ENCODE measurements at regions not wholly inside any gene's neighbourhood (a gene's known extent, or its start where the extent isn't known, plus 50 kb on each side); places are given as distances from the start of the nearest gene placed in this dataset.

DNA sequence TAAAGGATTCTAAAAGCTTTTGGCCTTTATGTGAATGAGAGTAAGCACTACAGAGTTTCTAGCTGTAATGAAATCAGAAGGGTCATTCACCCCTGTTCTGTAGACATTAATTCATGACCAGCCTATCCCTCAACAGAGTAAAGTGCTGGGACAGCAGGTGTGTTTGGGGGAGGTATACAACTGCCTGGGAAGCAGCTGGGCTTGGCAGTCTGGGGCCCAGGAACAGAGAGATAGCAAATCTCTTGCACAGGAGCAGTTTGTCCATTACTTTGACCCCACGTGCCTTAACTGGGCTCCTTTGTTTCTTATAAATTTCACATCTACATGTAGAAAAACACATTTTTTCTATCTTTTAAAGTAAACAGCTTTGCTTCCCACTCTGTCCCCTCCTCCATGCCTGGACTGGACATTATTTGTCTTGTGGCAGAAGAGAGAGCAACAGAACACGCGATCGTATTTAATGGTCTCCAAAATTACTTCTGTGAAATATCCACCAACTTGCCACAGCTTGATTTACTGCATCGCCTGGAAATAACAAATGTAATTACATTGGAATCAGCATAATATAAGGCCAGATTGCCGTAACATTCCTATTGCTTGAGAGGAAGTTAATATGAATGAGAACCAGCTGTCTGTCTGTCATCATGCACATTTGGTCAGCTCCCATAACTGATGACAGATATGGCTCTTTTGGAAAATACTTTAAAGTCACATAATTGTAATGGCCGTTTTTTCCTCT, 263.8 kb downstream of the RBM43 start:
- H3K36me3 Mint-ChIP-seq (ENCODE audit: low read depth) = no peaks in the 10 kb centered on the region
- H3K27ac Mint-ChIP-seq = no peak overlapping the region
- Histone ChIP-seq H3K9me3 (ENCODE audit: control insufficient read depth in 1 of 2, insufficient read depth in 1 of 2, low read length in 2 of 2) (no peaks in the 10 kb centered on the region), H3K4me3 (ENCODE audit: low read length) (no peak overlapping the region), H3K36me3 (ENCODE audit: insufficient read depth, low read length) (no peaks in the 10 kb centered on the region), H3K27ac (ENCODE audit: low read depth in 1 of 2, low read length in 2 of 2) (no peak overlapping the region), H3K27me3 (ENCODE audit: control insufficient read depth in 1 of 2, insufficient read depth in 2 of 2, low read length in 2 of 2) (no peaks in the 10 kb centered on the region), H3K4me1 (ENCODE audit: insufficient read depth, low read length) (no peaks in the 10 kb centered on the region)
- H3K9me3 Mint-ChIP-seq = peaks cover 3% of the 10 kb centered on the region
- ATAC-seq (ENCODE audit: poor library complexity) (no peak), DNase-seq (no peak)
- no peaks in the 10 kb centered on the region for H3K27me3 Mint-ChIP-seq
- POLR2A ChIA-PET = interaction anchor here (0.6 kb wide), 1 partner anchor 17 kb away, joined by 4 read pairs; no protein-coding TSS in a partner anchor
- H3K4me1 Mint-ChIP-seq (ENCODE audit: low read depth) = no peaks in the 10 kb centered on the region
- intact Hi-C loops (cut with DNase I, micrococcal nuclease) = no loop called here
- H3K4me3 Mint-ChIP-seq = no peak overlapping the region
- CTCF ChIA-PET = no interaction called here
- TF ChIP-seq, protein P1, sequence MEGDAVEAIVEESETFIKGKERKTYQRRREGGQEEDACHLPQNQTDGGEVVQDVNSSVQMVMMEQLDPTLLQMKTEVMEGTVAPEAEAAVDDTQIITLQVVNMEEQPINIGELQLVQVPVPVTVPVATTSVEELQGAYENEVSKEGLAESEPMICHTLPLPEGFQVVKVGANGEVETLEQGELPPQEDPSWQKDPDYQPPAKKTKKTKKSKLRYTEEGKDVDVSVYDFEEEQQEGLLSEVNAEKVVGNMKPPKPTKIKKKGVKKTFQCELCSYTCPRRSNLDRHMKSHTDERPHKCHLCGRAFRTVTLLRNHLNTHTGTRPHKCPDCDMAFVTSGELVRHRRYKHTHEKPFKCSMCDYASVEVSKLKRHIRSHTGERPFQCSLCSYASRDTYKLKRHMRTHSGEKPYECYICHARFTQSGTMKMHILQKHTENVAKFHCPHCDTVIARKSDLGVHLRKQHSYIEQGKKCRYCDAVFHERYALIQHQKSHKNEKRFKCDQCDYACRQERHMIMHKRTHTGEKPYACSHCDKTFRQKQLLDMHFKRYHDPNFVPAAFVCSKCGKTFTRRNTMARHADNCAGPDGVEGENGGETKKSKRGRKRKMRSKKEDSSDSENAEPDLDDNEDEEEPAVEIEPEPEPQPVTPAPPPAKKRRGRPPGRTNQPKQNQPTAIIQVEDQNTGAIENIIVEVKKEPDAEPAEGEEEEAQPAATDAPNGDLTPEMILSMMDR (IDR thresholded peaks at IDR 0.05) = no peak

DNA sequence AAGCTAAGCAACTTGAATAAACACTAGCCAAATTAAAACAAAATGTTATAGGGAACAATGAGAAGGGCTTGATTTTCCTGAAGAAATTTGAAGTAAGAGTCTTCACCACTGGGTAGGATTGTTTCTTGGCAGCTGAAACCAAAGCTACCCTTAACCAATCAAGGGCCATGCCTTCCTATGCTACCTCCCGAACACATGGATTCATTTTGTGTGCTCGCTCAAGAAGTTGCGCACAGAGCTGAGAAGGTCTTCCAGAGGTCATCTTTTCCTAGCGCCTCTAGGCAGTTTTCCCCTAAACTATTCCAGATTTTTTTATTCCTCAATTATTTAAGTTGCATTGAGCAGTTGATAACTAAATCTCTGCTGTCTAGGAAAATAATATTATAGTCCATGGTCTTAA, 264.6 kb downstream of the RBM43 start:
- no peaks in the 10 kb centered on the region for H3K4me1 Mint-ChIP-seq (ENCODE audit: low read depth)
- H3K4me1 ChIP-seq (ENCODE audit: insufficient read depth, low read length) = no peaks in the 10 kb centered on the region
- no peaks in the 10 kb centered on the region for H3K36me3 ChIP-seq (ENCODE audit: insufficient read depth, low read length)
- H3K9me3 Mint-ChIP-seq = peaks cover 3% of the 10 kb centered on the region
- no peaks in the 10 kb centered on the region for H3K27me3 ChIP-seq (ENCODE audit: control insufficient read depth in 1 of 2, insufficient read depth in 2 of 2, low read length in 2 of 2)
- DNase-seq = no peak
- CTCF ChIA-PET = no interaction called here
- no peak for ATAC-seq (ENCODE audit: poor library complexity)
- no peaks in the 10 kb centered on the region for H3K36me3 Mint-ChIP-seq (ENCODE audit: low read depth)
- H3K4me3 ChIP-seq (ENCODE audit: low read length) = no peak overlapping the region
- H3K27me3 Mint-ChIP-seq = no peaks in the 10 kb centered on the region
- H3K27ac Mint-ChIP-seq = no peak overlapping the region
- H3K27ac ChIP-seq (ENCODE audit: low read depth in 1 of 2, low read length in 2 of 2) = no peak overlapping the region
- intact Hi-C loops (cut with DNase I, micrococcal nuclease) = no loop called here
- no peaks in the 10 kb centered on the region for H3K9me3 ChIP-seq (ENCODE audit: control insufficient read depth in 1 of 2, insufficient read depth in 1 of 2, low read length in 2 of 2)
- no peak overlapping the region for H3K4me3 Mint-ChIP-seq
- TF ChIP-seq, protein P1 (IDR thresholded peaks at IDR 0.05) = no peak
- POLR2A ChIA-PET = no interaction called here

DNA sequence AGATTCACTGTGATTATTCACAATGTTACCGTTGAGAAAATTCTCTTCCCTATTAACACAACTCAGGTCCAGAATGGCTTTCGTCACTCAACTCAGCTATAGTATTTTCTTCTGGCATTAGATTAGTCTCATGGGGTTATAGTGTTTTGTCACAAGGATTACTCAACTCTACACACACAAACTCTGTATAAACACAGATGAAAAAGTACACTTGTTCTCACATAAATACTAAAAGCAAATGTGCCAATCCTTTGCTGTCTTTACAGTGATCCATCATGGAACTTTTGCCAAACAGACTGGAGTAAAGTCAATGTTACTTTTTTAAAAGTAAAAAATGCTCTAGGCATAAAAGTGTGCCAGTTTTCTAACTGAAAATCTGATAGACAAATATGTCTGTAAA, 267.6 kb downstream of the RBM43 start:
- ATAC-seq (ENCODE audit: poor library complexity) = no peak

More for the DNA sequence above, 267.6 kb downstream of the RBM43 start:
- no peaks in the 10 kb centered on the region for H3K27me3 Mint-ChIP-seq
- no peaks in the 10 kb centered on the region for H3K4me1 Mint-ChIP-seq (ENCODE audit: low read depth)
- Histone ChIP-seq H3K4me1 (ENCODE audit: insufficient read depth, low read length) (no peaks in the 10 kb centered on the region), H3K36me3 (ENCODE audit: insufficient read depth, low read length) (no peaks in the 10 kb centered on the region), H3K27ac (ENCODE audit: low read depth in 1 of 2, low read length in 2 of 2) (no peak overlapping the region), H3K4me3 (ENCODE audit: low read length) (no peak overlapping the region), H3K27me3 (ENCODE audit: control insufficient read depth in 1 of 2, insufficient read depth in 2 of 2, low read length in 2 of 2) (no peaks in the 10 kb centered on the region), H3K9me3 (ENCODE audit: control insufficient read depth in 1 of 2, insufficient read depth in 1 of 2, low read length in 2 of 2) (peaks cover 0 to 4% of the 10 kb centered on the region in 2 experiments)
- peaks cover 5% of the 10 kb centered on the region for H3K9me3 Mint-ChIP-seq
- intact Hi-C loops (cut with DNase I, micrococcal nuclease) = no loop called here
- no peak overlapping the region for H3K27ac Mint-ChIP-seq
- CTCF ChIA-PET = no interaction called here
- TF ChIP-seq, protein P1 (IDR thresholded peaks at IDR 0.05) = no peak
- POLR2A ChIA-PET = no interaction called here
- no peak for DNase-seq
- H3K4me3 Mint-ChIP-seq = no peak overlapping the region
- H3K36me3 Mint-ChIP-seq (ENCODE audit: low read depth) = no peaks in the 10 kb centered on the region

Measured in CD4-positive, alpha-beta T cell (primary cell).